ENCODE measurements at regions not wholly inside any gene's neighbourhood (a gene's known extent, or its start where the extent isn't known, plus 50 kb on each side); places are given as distances from the start of the nearest gene placed in this dataset.

DNA sequence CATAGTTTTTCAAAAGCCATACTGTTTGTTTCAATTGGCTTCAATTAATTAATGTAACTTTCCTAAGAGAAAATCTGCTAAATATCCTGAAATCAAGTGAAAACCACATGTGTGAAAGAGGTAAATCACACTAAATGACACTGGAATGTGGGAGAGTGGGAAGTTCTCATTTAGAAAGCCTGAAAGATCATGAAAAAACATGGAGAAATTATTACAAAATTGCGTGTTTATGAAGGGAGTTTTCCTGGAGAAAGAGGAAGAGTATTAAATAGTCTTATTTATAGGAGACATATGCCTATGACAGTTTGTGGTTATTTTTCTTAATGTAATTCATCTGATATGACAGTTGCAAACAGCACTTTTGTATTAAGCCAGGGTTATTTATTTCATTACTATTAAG lies 183.7 kb downstream of the DKK2 start:
- no peaks in the 10 kb centered on the region for H3K4me1 ChIP-seq (ENCODE audit: control insufficient read depth, insufficient read depth, low read length)
- CTCF ChIA-PET, result no interaction called here
- POLR2A ChIA-PET, result no interaction called here
- no peaks in the 10 kb centered on the region for H3K9me3 ChIP-seq (ENCODE audit: control insufficient read depth, insufficient read depth, low read depth, low read length)
- TF ChIP-seq, protein P1, sequence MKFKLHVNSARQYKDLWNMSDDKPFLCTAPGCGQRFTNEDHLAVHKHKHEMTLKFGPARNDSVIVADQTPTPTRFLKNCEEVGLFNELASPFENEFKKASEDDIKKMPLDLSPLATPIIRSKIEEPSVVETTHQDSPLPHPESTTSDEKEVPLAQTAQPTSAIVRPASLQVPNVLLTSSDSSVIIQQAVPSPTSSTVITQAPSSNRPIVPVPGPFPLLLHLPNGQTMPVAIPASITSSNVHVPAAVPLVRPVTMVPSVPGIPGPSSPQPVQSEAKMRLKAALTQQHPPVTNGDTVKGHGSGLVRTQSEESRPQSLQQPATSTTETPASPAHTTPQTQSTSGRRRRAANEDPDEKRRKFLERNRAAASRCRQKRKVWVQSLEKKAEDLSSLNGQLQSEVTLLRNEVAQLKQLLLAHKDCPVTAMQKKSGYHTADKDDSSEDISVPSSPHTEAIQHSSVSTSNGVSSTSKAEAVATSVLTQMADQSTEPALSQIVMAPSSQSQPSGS (tag by site-specific recombination; IDR thresholded peaks at IDR 0.05; ENCODE audit: low read depth), result no peak
- TF ChIP-seq SP3 (tag by site-specific recombination; IDR thresholded peaks at IDR 0.05) (no peak), ZNF302 (tag by site-specific recombination; IDR thresholded peaks at IDR 0.05; ENCODE audit: low read depth) (no peak), ZNF600 (tag by site-specific recombination; IDR thresholded peaks at IDR 0.05) (no peak), ZNF791 (tag by site-specific recombination; IDR thresholded peaks at IDR 0.05) (no peak), ZNF184 (tag by site-specific recombination; IDR thresholded peaks at IDR 0.05) (no peak)
- TF ChIP-seq, protein P2, sequence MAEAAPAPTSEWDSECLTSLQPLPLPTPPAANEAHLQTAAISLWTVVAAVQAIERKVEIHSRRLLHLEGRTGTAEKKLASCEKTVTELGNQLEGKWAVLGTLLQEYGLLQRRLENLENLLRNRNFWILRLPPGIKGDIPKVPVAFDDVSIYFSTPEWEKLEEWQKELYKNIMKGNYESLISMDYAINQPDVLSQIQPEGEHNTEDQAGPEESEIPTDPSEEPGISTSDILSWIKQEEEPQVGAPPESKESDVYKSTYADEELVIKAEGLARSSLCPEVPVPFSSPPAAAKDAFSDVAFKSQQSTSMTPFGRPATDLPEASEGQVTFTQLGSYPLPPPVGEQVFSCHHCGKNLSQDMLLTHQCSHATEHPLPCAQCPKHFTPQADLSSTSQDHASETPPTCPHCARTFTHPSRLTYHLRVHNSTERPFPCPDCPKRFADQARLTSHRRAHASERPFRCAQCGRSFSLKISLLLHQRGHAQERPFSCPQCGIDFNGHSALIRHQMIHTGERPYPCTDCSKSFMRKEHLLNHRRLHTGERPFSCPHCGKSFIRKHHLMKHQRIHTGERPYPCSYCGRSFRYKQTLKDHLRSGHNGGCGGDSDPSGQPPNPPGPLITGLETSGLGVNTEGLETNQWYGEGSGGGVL (tag by site-specific recombination; IDR thresholded peaks at IDR 0.05), result no peak
- TF ChIP-seq, protein P3, sequence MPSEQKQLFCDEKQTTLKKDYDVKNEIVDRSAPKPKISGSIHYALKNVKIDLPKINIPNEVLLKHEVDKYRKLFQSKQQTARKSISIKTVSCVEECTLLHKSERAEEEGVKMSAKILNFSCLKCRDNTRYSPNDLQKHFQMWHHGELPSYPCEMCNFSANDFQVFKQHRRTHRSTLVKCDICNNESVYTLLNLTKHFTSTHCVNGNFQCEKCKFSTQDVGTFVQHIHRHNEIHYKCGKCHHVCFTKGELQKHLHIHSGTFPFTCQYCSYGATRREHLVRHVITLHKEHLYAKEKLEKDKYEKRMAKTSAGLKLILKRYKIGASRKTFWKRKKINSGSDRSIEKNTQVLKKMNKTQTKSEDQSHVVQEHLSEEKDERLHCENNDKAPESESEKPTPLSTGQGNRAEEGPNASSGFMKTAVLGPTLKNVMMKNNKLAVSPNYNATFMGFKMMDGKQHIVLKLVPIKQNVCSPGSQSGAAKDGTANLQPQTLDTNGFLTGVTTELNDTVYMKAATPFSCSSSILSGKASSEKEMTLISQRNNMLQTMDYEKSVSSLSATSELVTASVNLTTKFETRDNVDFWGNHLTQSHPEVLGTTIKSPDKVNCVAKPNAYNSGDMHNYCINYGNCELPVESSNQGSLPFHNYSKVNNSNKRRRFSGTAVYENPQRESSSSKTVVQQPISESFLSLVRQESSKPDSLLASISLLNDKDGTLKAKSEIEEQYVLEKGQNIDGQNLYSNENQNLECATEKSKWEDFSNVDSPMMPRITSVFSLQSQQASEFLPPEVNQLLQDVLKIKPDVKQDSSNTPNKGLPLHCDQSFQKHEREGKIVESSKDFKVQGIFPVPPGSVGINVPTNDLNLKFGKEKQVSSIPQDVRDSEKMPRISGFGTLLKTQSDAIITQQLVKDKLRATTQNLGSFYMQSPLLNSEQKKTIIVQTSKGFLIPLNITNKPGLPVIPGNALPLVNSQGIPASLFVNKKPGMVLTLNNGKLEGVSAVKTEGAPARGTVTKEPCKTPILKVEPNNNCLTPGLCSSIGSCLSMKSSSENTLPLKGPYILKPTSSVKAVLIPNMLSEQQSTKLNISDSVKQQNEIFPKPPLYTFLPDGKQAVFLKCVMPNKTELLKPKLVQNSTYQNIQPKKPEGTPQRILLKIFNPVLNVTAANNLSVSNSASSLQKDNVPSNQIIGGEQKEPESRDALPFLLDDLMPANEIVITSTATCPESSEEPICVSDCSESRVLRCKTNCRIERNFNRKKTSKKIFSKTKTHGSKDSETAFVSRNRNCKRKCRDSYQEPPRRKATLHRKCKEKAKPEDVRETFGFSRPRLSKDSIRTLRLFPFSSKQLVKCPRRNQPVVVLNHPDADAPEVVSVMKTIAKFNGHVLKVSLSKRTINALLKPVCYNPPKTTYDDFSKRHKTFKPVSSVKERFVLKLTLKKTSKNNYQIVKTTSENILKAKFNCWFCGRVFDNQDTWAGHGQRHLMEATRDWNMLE (tag by site-specific recombination; conservative IDR thresholded peaks at IDR 0.05; ENCODE audit: low read depth), result no peak
- no peak overlapping the region for H3K27ac ChIP-seq (ENCODE audit: extremely low read depth, low read depth, low read length)
- H3K36me3 ChIP-seq (ENCODE audit: control insufficient read depth in 2 of 2, insufficient read depth in 1 of 2, low read length in 2 of 2), result no peaks in the 10 kb centered on the region
- H3K4me3 ChIP-seq (ENCODE audit: low read depth, low read length), result no peak overlapping the region

DNA sequence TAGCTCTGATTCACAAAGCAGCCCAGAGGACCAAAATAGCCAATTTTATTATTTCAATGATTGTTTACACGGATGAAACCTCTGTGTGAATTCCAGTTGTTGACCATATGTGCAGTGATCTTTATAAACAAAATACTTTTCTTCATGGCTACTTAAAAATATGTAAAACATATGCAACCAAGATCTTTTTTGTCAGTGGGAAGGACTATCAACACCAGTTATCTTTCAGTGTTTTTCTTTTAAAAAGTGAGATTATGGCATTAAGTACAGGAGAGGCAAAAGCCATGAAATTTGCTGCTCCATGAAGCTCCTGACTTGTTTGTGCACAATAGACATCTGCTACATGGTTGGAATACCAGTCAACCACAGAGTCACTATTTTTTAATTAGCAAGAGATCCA lies 184.4 kb downstream of the DKK2 start:
- Histone ChIP-seq H3K9me3 (ENCODE audit: control insufficient read depth, insufficient read depth, low read depth, low read length) (no peaks in the 10 kb centered on the region), H3K4me1 (ENCODE audit: control insufficient read depth, insufficient read depth, low read length) (no peaks in the 10 kb centered on the region), H3K36me3 (ENCODE audit: control insufficient read depth in 2 of 2, insufficient read depth in 1 of 2, low read length in 2 of 2) (no peaks in the 10 kb centered on the region), H3K4me3 (ENCODE audit: low read depth, low read length) (no peak overlapping the region), H3K27ac (ENCODE audit: extremely low read depth, low read depth, low read length) (no peak overlapping the region)
- ChIA-PET CTCF (no interaction called here), POLR2A (no interaction called here)
- TF ChIP-seq GLIS1 (tag by site-specific recombination; IDR thresholded peaks at IDR 0.05), result no peak
- no peak for TF ChIP-seq ZNF707 (tag by site-specific recombination; IDR thresholded peaks at IDR 0.05)
- no peak for TF ChIP-seq ZNF521 (tag by site-specific recombination; IDR thresholded peaks at IDR 0.05)

DNA sequence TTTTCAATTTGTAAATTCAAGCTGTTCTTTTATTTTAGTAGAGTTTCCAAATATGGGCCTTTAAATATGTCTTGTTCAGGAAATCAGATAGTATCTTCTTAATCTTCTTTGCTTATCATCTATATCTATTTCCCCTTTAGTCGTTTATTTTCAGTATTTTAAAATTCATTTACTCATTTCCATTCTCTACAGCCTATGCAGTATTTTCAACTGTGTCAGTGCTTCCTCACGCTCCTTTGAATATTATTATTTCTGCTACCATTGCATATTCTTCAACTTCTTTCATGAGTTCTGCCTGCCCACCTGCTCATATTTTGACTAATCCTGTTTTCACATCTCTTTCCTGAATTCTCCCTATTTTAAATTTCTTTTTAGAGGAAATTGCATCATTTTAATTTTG lies 185.4 kb downstream of the DKK2 start:
- ChIA-PET POLR2A (no interaction called here), CTCF (interaction anchor here (0.6 kb wide), 1 partner anchor 348 kb away, joined by 3 read pairs; no protein-coding TSS in a partner anchor)
- H3K4me1 ChIP-seq (ENCODE audit: control insufficient read depth, insufficient read depth, low read length), result no peaks in the 10 kb centered on the region
- H3K9me3 ChIP-seq (ENCODE audit: control insufficient read depth, insufficient read depth, low read depth, low read length), result no peaks in the 10 kb centered on the region
- H3K36me3 ChIP-seq (ENCODE audit: control insufficient read depth in 2 of 2, insufficient read depth in 1 of 2, low read length in 2 of 2), result no peaks in the 10 kb centered on the region
- H3K27ac ChIP-seq (ENCODE audit: extremely low read depth, low read depth, low read length), result no peak overlapping the region
- no peak overlapping the region for H3K4me3 ChIP-seq (ENCODE audit: low read depth, low read length)
- no peak for TF ChIP-seq ZNF837 (tag by site-specific recombination; IDR thresholded peaks at IDR 0.05)
- TF ChIP-seq SETDB1 (IDR thresholded peaks at IDR 0.05; ENCODE audit: insufficient read length, low read length), result no peak
- TF ChIP-seq ZNF626 (tag by site-specific recombination; IDR thresholded peaks at IDR 0.05), result no peak
- no peak for TF ChIP-seq KLF1 (tag by site-specific recombination; IDR thresholded peaks at IDR 0.05)
- TF ChIP-seq ZNF138 (tag by site-specific recombination; IDR thresholded peaks at IDR 0.05; ENCODE audit: borderline replicate concordance), result no peak
- no peak for TF ChIP-seq ZSCAN30 (tag by site-specific recombination; IDR thresholded peaks at IDR 0.05)
- no peak for TF ChIP-seq ZNF548 (tag by site-specific recombination; IDR thresholded peaks at IDR 0.05)
- TF ChIP-seq, protein P4, sequence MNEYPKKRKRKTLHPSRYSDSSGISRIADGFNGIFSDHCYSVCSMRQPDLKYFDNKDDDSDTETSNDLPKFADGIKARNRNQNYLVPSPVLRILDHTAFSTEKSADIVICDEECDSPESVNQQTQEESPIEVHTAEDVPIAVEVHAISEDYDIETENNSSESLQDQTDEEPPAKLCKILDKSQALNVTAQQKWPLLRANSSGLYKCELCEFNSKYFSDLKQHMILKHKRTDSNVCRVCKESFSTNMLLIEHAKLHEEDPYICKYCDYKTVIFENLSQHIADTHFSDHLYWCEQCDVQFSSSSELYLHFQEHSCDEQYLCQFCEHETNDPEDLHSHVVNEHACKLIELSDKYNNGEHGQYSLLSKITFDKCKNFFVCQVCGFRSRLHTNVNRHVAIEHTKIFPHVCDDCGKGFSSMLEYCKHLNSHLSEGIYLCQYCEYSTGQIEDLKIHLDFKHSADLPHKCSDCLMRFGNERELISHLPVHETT (tag by site-specific recombination; IDR thresholded peaks at IDR 0.05), result no peak
